ENCODE measurements at regions not wholly inside any gene's neighbourhood (a gene's known extent, or its start where the extent isn't known, plus 50 kb on each side); places are given as distances from the start of the nearest gene placed in this dataset.

DNA sequence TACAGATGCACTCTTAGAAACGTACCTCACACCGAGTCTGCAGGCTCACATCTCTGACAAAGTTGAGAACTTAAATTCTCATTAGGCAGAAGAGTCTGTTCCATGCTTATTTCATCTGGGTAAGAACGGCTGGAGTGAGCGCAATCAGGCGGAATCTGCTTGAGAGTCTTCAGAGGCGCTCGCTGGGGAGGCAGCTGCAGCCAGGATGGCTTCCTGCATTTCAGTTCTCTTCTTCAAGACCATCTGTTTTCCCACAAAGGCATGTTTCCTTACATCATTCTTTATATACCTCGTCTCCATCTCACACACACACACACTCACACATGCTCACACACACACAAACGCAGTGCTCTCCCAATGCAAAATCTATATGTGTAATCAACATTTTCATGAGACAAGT, 497.1 kb downstream of the AJAP1 start:
- Mint-ChIP-seq H3K36me3 (no peaks in the 10 kb centered on the region), H3K4me1 (no peaks in the 10 kb centered on the region), H3K9me3 (peaks cover 0 to 6% (median 4%) of the 10 kb centered on the region in 3 donors), H3K27ac (no peak overlapping the region), H3K4me3 (no peak overlapping the region), H3K27me3 (peaks cover 5 to 18% of the 10 kb centered on the region in 2 donors)
- H3K4me1 ChIP-seq (ENCODE audit: control insufficient read depth in 1 of 2, extremely low read depth in 1 of 2, insufficient read depth in 2 of 2, low read length in 2 of 2), result no peaks in the 10 kb centered on the region
- CTCF ChIA-PET, result no interaction called here
- 44% methylated on average over 3 of the region's 9 CpGs for WGBS (ENCODE audit: insufficient coverage)
- H3K27ac ChIP-seq (ENCODE audit: low read length), result no peak overlapping the region
- H3K27me3 ChIP-seq (replicated peaks in 1 of 2; ENCODE audit: control insufficient read depth in 2 of 2, extremely low read depth in 1 of 2, insufficient read depth in 2 of 2, low read length in 1 of 2), result peaks cover 0 to 7% of the 10 kb centered on the region in 2 experiments
- DNase-seq (no peak), ATAC-seq (replicated peaks in 1 of 4) (no peak)
- no peaks in the 10 kb centered on the region for H3K9me3 ChIP-seq
- H3K4me3 ChIP-seq (ENCODE audit: control insufficient read depth in 1 of 2, extremely low read depth in 1 of 2, low read length in 1 of 2), result no peak overlapping the region
- POLR2A ChIA-PET, result no interaction called here
- no peaks in the 10 kb centered on the region for H3K36me3 ChIP-seq (ENCODE audit: control insufficient read depth in 2 of 2, extremely low read depth in 1 of 2, insufficient read depth in 1 of 2, low read length in 1 of 2)

DNA sequence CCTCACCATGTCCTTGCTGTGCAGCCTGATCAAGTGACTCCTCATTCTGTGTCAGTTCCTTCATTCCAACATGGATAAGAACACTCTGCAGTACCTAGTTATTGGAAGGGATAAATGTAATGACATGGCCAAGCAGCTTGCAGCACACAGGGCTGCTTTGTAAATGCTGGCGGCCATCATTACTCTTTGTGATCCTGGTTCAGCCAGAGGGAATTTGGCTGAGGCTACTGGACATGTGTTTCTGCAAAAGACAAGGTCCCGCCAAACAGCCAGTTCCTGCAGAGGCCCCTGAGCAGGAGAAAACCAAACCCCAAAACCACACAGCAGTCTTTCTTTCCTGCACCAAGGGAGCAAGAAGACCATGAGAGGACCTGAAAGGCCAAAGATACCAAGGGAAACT, 495.8 kb downstream of the AJAP1 start:
- WGBS (ENCODE audit: insufficient coverage), result 83% methylated on average over 1 of the region's 2 CpGs
- ChIA-PET POLR2A (no interaction called here), CTCF (no interaction called here)
- ATAC-seq (replicated peaks in 1 of 4) (no peak), DNase-seq (no peak)
- no peaks in the 10 kb centered on the region for H3K4me1 Mint-ChIP-seq
- Histone ChIP-seq H3K27me3 (replicated peaks in 1 of 2; ENCODE audit: control insufficient read depth in 2 of 2, extremely low read depth in 1 of 2, insufficient read depth in 2 of 2, low read length in 1 of 2) (peaks cover 0 to 13% of the 10 kb centered on the region in 2 experiments), H3K36me3 (ENCODE audit: control insufficient read depth in 2 of 2, extremely low read depth in 1 of 2, insufficient read depth in 1 of 2, low read length in 1 of 2) (no peaks in the 10 kb centered on the region), H3K27ac (ENCODE audit: low read length) (no peak overlapping the region), H3K4me1 (ENCODE audit: control insufficient read depth in 1 of 2, extremely low read depth in 1 of 2, insufficient read depth in 2 of 2, low read length in 2 of 2) (no peaks in the 10 kb centered on the region), H3K9me3 (no peaks in the 10 kb centered on the region), H3K4me3 (ENCODE audit: control insufficient read depth in 1 of 2, extremely low read depth in 1 of 2, low read length in 1 of 2) (no peak overlapping the region)
- peaks cover 11 to 25% of the 10 kb centered on the region in 2 donors for H3K27me3 Mint-ChIP-seq
- H3K27ac Mint-ChIP-seq, result no peak overlapping the region
- H3K9me3 Mint-ChIP-seq, result peaks cover 0 to 5% (median 4%) of the 10 kb centered on the region in 3 donors
- no peak overlapping the region for H3K4me3 Mint-ChIP-seq
- no peaks in the 10 kb centered on the region for H3K36me3 Mint-ChIP-seq

DNA sequence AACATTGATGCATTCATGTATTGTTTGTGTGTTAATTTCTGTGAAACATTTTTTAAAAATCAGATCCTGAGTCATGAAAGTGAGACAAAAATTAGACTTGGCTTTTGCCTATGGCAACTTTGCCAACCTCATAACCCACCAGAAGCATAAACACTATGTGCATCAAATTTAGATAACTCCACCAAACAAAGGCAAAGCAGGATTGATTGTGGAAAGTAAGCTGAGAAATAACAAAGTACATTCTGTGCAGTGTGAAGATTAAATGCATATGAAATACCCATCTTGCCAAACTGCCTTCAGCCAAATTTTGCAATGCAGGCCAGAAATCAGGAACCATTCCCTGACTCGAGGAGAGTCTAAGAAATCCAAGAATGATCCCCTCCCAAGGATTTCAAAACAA, 493.4 kb downstream of the AJAP1 start:
- peaks cover 20 to 34% of the 10 kb centered on the region in 2 donors for H3K27me3 Mint-ChIP-seq
- Histone ChIP-seq H3K27me3 (replicated peaks in 1 of 2; ENCODE audit: control insufficient read depth in 2 of 2, extremely low read depth in 1 of 2, insufficient read depth in 2 of 2, low read length in 1 of 2) (peaks cover 0 to 16% of the 10 kb centered on the region in 2 experiments), H3K27ac (ENCODE audit: low read length) (no peak overlapping the region), H3K4me3 (ENCODE audit: control insufficient read depth in 1 of 2, extremely low read depth in 1 of 2, low read length in 1 of 2) (no peak overlapping the region), H3K9me3 (no peaks in the 10 kb centered on the region), H3K4me1 (ENCODE audit: control insufficient read depth in 1 of 2, extremely low read depth in 1 of 2, insufficient read depth in 2 of 2, low read length in 2 of 2) (no peaks in the 10 kb centered on the region), H3K36me3 (ENCODE audit: control insufficient read depth in 2 of 2, extremely low read depth in 1 of 2, insufficient read depth in 1 of 2, low read length in 1 of 2) (no peaks in the 10 kb centered on the region)
- H3K9me3 Mint-ChIP-seq, result peaks cover 0 to 4% (median 0%) of the 10 kb centered on the region in 3 donors
- no peaks in the 10 kb centered on the region for H3K4me1 Mint-ChIP-seq
- DNase-seq (no peak), ATAC-seq (replicated peaks in 1 of 4) (no peak)
- no peak overlapping the region for H3K4me3 Mint-ChIP-seq
- no CpG with 5 or more reads among the region's 1 CpG for WGBS (ENCODE audit: insufficient coverage)
- H3K36me3 Mint-ChIP-seq, result no peaks in the 10 kb centered on the region
- no peak overlapping the region for H3K27ac Mint-ChIP-seq
- ChIA-PET POLR2A (no interaction called here), CTCF (no interaction called here)

DNA sequence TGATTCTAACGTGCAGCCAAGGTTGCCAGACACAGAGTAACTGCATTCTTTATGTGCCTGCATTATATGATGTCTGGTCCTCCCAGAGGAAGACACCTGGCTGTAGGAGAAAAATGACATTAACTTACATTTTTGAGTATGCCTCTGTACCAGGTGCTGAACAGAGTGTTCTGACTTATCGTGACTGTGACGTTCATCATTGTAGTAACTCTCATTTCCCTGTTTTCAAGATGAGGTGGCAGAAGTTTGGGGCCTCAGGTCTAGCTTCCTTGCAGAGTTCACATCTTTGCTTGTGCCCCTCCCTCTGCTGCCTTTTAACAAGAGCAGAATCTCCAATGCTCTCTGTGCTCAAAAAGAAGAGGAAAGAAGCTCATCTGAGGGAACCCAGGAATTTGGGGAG, 488.0 kb downstream of the AJAP1 start:
- ATAC-seq (replicated peaks in 1 of 4) (no peak), DNase-seq (no peak)
- Histone ChIP-seq H3K9me3 (no peaks in the 10 kb centered on the region), H3K4me3 (ENCODE audit: control insufficient read depth in 1 of 2, extremely low read depth in 1 of 2, low read length in 1 of 2) (no peak overlapping the region), H3K27me3 (replicated peaks in 1 of 2; ENCODE audit: control insufficient read depth in 2 of 2, extremely low read depth in 1 of 2, insufficient read depth in 2 of 2, low read length in 1 of 2) (peaks cover 0 to 10% of the 10 kb centered on the region in 2 experiments), H3K27ac (ENCODE audit: low read length) (no peak overlapping the region), H3K4me1 (ENCODE audit: control insufficient read depth in 1 of 2, extremely low read depth in 1 of 2, insufficient read depth in 2 of 2, low read length in 2 of 2) (no peaks in the 10 kb centered on the region), H3K36me3 (ENCODE audit: control insufficient read depth in 2 of 2, extremely low read depth in 1 of 2, insufficient read depth in 1 of 2, low read length in 1 of 2) (no peaks in the 10 kb centered on the region)
- ChIA-PET CTCF (no interaction called here), POLR2A (no interaction called here)
- no peaks in the 10 kb centered on the region for H3K4me1 Mint-ChIP-seq
- H3K4me3 Mint-ChIP-seq, result no peak overlapping the region
- no peak overlapping the region for H3K27ac Mint-ChIP-seq
- WGBS (ENCODE audit: insufficient coverage), result 35% methylated on average over 3 of the region's 3 CpGs
- no peaks in the 10 kb centered on the region for H3K36me3 Mint-ChIP-seq
- H3K9me3 Mint-ChIP-seq, result no peaks in the 10 kb centered on the region
- peaks cover 17 to 27% of the 10 kb centered on the region in 2 donors for H3K27me3 Mint-ChIP-seq

DNA sequence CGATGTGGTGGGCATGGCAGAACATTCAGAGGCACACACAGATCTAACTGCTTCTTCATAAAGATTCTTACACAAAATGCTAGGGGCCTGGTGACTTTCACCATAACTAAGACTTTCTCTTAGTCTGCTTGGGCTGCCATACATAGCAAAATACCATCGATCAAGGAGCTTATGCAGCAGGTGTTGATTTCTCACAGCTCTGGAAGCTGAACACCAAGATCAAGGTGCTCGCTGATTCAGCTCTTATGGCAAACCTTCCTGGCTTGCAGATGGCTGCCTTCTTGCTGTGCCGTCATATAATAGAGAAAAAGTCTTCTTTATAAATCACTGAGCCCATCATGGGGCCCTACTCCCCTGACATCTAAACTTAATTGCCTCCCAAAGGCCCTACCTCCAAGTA, 487.3 kb downstream of the AJAP1 start:
- Mint-ChIP-seq H3K27me3 (peaks cover 17 to 24% of the 10 kb centered on the region in 2 donors), H3K36me3 (no peaks in the 10 kb centered on the region), H3K4me3 (no peak overlapping the region), H3K9me3 (no peaks in the 10 kb centered on the region), H3K4me1 (no peaks in the 10 kb centered on the region), H3K27ac (no peak overlapping the region)
- H3K27me3 ChIP-seq (replicated peaks in 1 of 2; ENCODE audit: control insufficient read depth in 2 of 2, extremely low read depth in 1 of 2, insufficient read depth in 2 of 2, low read length in 1 of 2), result peaks cover 0 to 10% of the 10 kb centered on the region in 2 experiments
- ATAC-seq (replicated peaks in 1 of 4), result no peak
- no peaks in the 10 kb centered on the region for H3K36me3 ChIP-seq (ENCODE audit: control insufficient read depth in 2 of 2, extremely low read depth in 1 of 2, insufficient read depth in 1 of 2, low read length in 1 of 2)
- no peaks in the 10 kb centered on the region for H3K4me1 ChIP-seq (ENCODE audit: control insufficient read depth in 1 of 2, extremely low read depth in 1 of 2, insufficient read depth in 2 of 2, low read length in 2 of 2)
- 94% methylated on average over 2 of the region's 4 CpGs for WGBS (ENCODE audit: insufficient coverage)
- no peaks in the 10 kb centered on the region for H3K9me3 ChIP-seq
- no peak for DNase-seq
- H3K4me3 ChIP-seq (ENCODE audit: control insufficient read depth in 1 of 2, extremely low read depth in 1 of 2, low read length in 1 of 2), result no peak overlapping the region
- H3K27ac ChIP-seq (ENCODE audit: low read length), result no peak overlapping the region
- POLR2A ChIA-PET, result no interaction called here
- CTCF ChIA-PET, result no interaction called here

DNA sequence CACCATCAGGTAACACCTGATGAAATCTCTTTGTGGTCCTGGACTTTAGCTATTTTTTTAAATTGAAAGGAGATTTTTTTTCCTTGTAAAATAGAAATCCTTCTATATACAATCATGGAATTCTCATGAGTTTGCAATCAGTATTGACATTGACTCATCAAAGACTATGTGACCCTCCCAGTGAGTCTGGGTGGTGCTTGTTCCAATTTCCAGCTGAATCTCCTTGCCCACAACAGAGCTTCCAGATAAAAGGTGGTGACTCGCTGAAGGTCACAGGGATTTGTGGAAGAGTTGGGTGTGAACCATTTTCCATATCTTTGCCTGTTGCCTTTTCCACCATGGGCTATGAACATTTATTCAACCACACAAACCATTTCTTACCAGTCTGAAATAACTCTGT, 486.6 kb downstream of the AJAP1 start:
- ChIA-PET POLR2A (no interaction called here), CTCF (no interaction called here)
- H3K36me3 Mint-ChIP-seq, result no peaks in the 10 kb centered on the region

DNA sequence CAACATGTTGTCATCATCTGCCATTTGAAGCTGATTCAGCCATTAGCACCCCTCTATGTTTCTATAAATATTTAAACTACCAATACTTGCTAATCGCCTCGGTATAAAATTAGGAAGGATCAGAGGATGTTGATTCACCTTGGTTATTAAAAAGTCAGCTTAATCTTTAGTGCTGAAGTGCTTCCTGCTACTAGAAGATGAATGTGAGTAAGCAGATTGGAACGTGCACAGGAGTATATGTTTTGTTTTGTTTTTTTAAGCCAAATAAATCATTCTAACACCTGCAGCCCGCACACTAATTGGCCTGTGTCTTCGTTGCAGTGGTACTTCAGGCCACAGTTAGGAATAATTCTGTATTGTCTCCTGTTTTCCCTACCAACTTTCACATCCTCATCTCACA, 485.7 kb downstream of the AJAP1 start:
- CTCF ChIA-PET, result no interaction called here
- H3K4me1 ChIP-seq (ENCODE audit: control insufficient read depth in 1 of 2, extremely low read depth in 1 of 2, insufficient read depth in 2 of 2, low read length in 2 of 2), result no peaks in the 10 kb centered on the region
- H3K4me3 Mint-ChIP-seq, result no peak overlapping the region
- H3K27ac Mint-ChIP-seq, result no peak overlapping the region
- no peaks in the 10 kb centered on the region for H3K36me3 ChIP-seq (ENCODE audit: control insufficient read depth in 2 of 2, extremely low read depth in 1 of 2, insufficient read depth in 1 of 2, low read length in 1 of 2)
- peaks cover 0 to 4% of the 10 kb centered on the region in 2 experiments for H3K27me3 ChIP-seq (replicated peaks in 1 of 2; ENCODE audit: control insufficient read depth in 2 of 2, extremely low read depth in 1 of 2, insufficient read depth in 2 of 2, low read length in 1 of 2)
- no peak overlapping the region for H3K4me3 ChIP-seq (ENCODE audit: control insufficient read depth in 1 of 2, extremely low read depth in 1 of 2, low read length in 1 of 2)
- WGBS (ENCODE audit: insufficient coverage), result no CpG with 5 or more reads among the region's 5 CpGs
- no peaks in the 10 kb centered on the region for H3K9me3 ChIP-seq
- peaks cover 8 to 12% of the 10 kb centered on the region in 2 donors for H3K27me3 Mint-ChIP-seq
- H3K36me3 Mint-ChIP-seq, result no peaks in the 10 kb centered on the region
- H3K27ac ChIP-seq (ENCODE audit: low read length), result no peak overlapping the region
- ATAC-seq (replicated peaks in 1 of 4) (no peak), DNase-seq (no peak)
- no peaks in the 10 kb centered on the region for H3K4me1 Mint-ChIP-seq
- POLR2A ChIA-PET, result no interaction called here
- H3K9me3 Mint-ChIP-seq, result no peaks in the 10 kb centered on the region

More for the DNA sequence above, 486.6 kb downstream of the AJAP1 start:
- H3K4me1 Mint-ChIP-seq, result no peaks in the 10 kb centered on the region
- DNase-seq, result no peak
- no peak for ATAC-seq (replicated peaks in 1 of 4)
- no CpG with 5 or more reads among the region's 1 CpG for WGBS (ENCODE audit: insufficient coverage)
- Histone ChIP-seq H3K27ac (ENCODE audit: low read length) (no peak overlapping the region), H3K27me3 (replicated peaks in 1 of 2; ENCODE audit: control insufficient read depth in 2 of 2, extremely low read depth in 1 of 2, insufficient read depth in 2 of 2, low read length in 1 of 2) (peaks cover 0 to 9% of the 10 kb centered on the region in 2 experiments), H3K4me3 (ENCODE audit: control insufficient read depth in 1 of 2, extremely low read depth in 1 of 2, low read length in 1 of 2) (no peak overlapping the region), H3K36me3 (ENCODE audit: control insufficient read depth in 2 of 2, extremely low read depth in 1 of 2, insufficient read depth in 1 of 2, low read length in 1 of 2) (no peaks in the 10 kb centered on the region), H3K4me1 (ENCODE audit: control insufficient read depth in 1 of 2, extremely low read depth in 1 of 2, insufficient read depth in 2 of 2, low read length in 2 of 2) (no peaks in the 10 kb centered on the region), H3K9me3 (no peaks in the 10 kb centered on the region)
- H3K27ac Mint-ChIP-seq, result no peak overlapping the region
- peaks cover 10 to 17% of the 10 kb centered on the region in 2 donors for H3K27me3 Mint-ChIP-seq
- H3K4me3 Mint-ChIP-seq, result no peak overlapping the region
- no peaks in the 10 kb centered on the region for H3K9me3 Mint-ChIP-seq
